Hematopoietic multipotent progenitor cell treated with erythropoietin and hydrocortisone succinate and interleukin-3 and kit ligand, for 15 days (in vitro differentiated cells): ENCODE measurements at regions not wholly inside any gene's neighbourhood (a gene's known extent, or its start where the extent isn't known, plus 50 kb on each side); places are given as distances from the start of the nearest gene placed in this dataset.
"Not testable (repeated sequence)": the region's sequence is repeated elsewhere in the genome, so short reads cannot be mapped to it uniquely, and the experiment has no call there.

Experiments
- DNase-seq: peaks from one replicate; pipeline ENCODE4 v3.0.0-alpha.2; 2015; ENCODE audit warnings: low spot score

DNA sequence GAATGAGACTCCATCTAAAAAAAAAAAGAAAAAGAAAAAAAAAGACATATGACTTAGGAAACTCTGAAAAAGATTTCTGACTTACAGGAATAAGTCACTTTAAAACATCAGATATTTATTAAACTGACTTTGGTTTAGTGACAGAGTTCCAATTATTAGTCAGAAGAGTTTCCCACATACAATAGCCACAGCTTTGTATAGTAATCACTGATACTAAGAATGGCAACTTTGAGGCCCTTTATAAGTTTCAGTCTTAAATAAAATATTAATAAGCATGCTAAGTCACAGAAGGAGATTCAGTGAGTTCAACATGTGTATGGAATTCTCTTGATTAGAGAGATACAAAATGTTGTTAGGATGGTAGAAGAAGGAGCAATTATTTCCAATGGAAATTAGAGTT is 652.3 kb upstream of the AMOT start:
- no peak for DNase-seq

GRCh38 chrX:113473418-113473817 is 632.8 kb upstream of the AMOT start:
- DNase-seq = no peak

- not testable (repeated sequence) for DNase-seq
These were observed 632.4 kb upstream of the AMOT start for GRCh38 chrX:113473015-113473414.

GRCh38 chrX:113470166-113470565 is 629.5 kb upstream of the AMOT start:
- no peak for DNase-seq

GRCh38 chrX:113457719-113458118 is 617.1 kb upstream of the AMOT start:
- no peak for DNase-seq

GRCh38 chrX:113455582-113455981 is 615.0 kb upstream of the AMOT start:
- no peak for DNase-seq

DNA sequence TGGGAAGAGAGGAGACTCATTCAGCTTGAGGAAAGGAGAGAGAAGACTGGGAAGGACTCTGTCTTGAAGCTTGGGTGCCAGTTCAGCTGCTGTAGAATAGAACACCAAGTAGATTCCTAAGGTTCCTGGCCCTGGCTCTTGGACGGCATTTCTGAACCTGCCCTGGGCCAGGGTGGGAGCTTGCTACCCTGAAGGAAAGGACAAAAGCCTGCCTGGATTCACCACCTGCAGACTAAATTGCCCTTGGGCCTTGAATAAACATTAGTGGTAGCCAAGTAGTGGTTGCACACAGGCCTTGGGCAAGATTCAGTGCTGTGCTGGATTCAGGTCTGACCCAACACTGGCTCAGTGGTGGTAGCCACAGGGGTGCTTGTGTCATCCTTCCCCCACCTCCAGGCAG is 588.4 kb upstream of the AMOT start:
- DNase-seq = no peak

- DNase-seq = no peak
These were observed 581.7 kb upstream of the AMOT start for GRCh38 chrX:113422323-113422722.

- no peak for DNase-seq
These were observed 580.8 kb upstream of the AMOT start for GRCh38 chrX:113421432-113421831.

DNA sequence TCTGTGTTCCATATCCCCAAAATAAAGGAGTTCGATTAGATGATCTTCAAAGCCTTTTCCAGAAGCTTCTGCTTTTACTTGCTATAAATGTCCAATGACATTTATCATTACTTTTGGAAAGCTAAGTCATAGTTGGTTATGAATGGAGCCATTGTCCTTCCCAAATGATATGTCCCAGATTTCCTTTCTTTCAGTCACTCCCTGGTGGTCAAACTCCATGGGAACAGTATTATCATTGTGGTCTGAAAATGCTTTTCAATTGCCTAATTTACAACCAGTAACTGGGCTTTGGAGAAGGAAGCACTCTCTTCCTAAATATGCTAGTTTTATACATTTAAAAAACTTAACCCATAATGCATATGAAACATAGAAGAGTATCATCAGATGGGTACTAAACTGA is 571.5 kb upstream of the AMOT start:
- no peak for DNase-seq

DNA sequence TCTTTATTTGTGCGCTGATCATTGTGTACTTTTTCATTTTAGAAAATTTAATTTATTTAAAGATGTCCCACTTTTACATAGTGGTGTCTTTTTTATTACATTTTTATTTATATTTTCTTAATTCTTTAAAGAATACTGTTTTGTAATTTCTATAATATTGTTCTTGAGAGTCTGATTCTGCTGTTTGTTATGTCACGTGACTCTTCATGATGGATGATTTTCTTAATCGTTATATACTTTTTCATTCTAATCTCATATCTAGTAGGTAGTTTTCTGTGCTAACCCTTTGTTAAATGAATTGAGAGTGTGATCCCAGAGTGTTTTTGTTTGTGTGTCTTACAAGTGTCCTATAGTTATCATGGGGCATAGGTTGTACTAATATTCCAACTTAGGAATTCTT is 568.2 kb upstream of the AMOT start:
- no peak for DNase-seq

- no peak for DNase-seq
These were observed 559.6 kb upstream of the AMOT start for GRCh38 chrX:113400193-113400704.

- DNase-seq = no peak
These were observed 559.0 kb upstream of the AMOT start for GRCh38 chrX:113399506-113400192.

DNA sequence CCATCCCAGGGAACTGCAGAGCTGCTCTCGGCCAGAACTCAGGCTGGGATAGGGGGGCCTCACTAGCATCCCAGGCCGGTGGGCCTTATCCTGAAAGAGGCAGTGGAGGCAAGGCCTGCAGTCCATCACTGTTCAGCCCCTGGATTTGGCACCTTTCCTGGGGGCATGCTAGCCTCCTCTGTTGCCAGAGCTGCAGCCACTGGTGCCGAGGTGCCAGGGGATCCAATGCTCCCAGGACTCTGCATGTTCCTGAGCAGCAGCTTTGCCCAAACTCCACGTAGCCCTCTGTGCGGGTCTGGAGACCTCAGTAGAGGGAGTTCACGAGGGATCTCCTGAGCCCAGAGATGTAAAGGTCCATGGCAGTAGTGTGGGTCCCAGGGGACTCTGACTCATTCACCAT is 551.7 kb upstream of the AMOT start:
- DNase-seq = no peak

DNA sequence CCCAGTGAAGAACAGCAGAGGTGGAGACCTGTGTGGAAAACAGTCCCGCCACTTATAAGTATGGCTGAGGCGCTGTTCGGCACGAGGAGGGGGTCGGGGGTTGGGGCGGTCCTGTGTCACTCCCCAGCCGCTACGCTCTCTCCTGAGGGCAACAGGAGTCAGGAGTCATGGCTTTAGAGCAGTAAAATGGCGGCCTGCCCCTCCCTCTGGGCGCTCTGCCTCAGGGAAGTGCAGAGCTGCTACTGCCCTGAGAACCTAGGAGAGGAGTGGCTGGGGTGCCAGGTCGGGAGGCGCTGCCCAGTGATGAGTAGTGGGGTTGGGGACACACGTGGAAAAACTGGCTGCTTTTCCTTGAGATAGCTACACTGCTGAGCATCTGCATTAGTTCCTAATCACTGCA is 551.2 kb upstream of the AMOT start:
- no peak for DNase-seq

DNA sequence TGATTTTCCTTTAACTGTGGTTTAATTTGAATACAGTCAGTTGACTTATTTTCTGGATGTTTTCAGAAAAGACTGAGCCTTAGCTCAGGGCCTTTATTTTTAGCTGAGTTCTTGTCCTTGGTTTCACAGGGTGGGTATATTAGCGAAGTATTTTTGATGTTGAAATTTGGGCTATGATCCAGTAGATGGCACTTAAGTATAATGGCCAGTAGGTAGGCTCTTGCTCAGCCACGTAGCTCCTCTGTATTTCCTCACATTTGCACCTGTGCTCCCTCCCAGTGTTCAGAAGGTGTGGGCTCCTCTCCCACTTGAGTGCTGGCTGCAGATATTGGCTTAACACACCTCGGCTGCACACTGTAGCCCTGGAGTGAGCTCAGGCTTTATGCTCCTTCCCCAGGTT is 549.9 kb upstream of the AMOT start:
- DNase-seq = no peak

DNA sequence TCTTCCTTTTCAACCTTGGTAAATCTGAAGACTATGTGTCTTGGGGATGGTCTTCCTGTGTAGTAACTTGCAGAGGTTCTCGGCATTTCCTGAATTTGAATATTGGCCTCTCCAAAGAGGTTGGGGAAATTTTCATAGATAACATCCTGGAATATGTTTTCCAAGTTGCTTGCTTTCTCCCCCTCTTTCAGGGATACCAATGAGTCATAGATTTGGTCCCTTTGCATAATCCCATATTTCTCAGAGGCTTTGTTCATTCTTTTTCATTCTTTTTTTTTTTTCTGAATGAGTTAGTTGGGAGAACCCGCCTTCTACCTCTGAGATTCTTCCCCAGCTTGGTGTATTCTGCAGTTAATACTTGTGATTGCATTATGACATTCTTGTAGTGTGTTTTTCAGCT is 549.2 kb upstream of the AMOT start:
- DNase-seq = no peak

DNA sequence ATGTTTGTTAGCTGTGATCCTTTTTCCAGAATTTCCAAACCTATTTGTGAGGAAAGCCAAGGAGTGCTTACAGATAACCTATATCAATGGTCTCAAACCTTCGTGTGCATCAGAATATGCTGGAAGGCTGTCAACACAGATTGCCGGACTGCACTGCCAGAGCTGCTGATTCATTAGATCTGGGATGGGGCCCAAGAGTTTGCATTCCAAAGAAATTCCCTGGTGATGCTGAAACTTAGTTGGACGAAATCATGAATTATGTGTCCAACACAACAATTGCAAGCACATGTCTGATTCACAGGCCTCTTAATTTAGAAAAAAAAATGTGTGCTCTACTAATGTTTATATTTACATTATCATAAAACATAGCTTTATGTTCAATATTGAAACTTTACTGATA is 544.0 kb upstream of the AMOT start:
- no peak for DNase-seq

DNA sequence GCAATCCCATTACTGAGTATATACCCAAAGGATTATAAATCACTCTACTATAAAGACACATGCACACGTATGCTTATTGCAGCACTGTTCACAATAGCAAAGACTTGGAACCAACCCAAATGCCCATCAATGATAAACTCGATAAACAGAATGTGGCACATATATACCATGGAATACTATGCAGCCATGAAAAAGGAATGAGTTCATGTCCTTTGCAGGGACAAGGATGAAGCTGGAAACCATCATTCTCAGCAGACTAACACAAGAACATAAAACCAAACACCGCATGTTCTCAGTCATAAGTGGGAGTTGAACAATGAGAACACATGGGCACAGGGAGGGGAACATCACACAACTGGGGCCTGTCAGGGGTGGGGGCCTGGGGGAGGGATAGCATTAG is 532.8 kb upstream of the AMOT start:
- DNase-seq = not testable (repeated sequence)

GRCh38 chrX:113370006-113370405 is 529.4 kb upstream of the AMOT start:
- DNase-seq = no peak

DNA sequence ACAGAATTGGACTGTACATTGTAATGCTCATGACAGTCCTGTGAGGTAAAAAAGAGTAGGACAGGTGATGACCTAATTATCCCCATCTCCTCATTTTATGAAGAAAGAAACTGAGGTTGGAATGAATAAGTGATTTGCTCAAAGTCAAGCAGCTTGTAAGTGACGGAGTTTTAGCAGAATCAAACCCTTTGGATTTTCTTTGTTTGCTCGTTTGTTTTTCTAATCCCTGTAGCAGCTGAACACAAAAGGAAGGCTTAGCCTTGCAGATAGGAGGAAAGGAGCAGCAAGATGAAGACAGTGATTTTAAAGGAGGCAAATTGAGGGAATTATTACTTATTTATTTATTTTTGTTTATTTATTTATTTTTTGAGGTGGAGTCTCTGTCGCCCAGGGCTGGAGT is 528.4 kb upstream of the AMOT start:
- DNase-seq = no peak

GRCh38 chrX:113353134-113353533 is 512.5 kb upstream of the AMOT start:
- no peak for DNase-seq

- no peak for DNase-seq
These were observed 489.8 kb upstream of the AMOT start for GRCh38 chrX:113330416-113330815.

DNA sequence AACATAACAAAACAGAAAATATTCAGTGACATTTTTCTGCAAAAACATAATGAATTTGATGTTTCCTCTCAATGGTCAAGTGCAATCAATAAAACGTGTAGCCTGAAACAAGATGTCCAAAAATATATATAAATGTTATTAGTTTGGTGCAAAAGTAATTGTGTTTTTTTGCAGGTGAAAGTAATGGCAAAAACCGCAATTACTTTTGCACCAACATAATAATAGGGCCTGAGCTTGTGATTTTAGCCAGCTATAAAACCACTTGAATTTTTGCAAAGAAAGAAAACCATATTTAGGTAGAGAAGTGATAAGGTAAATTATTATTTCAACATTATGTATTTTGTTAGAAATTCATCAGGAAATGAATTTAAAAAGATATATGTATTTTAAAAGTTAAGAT is 475.3 kb upstream of the AMOT start:
- DNase-seq = no peak
